IMR-90 (cell line): ENCODE measurements at regions not wholly inside any gene's neighbourhood (a gene's known extent, or its start where the extent isn't known, plus 50 kb on each side); places are given as distances from the start of the nearest gene placed in this dataset.

Experiments used
- ATAC-seq: fragments of 200-7000 bp; cut with Tn5 transposase; 2 replicates; pipeline ENCODE4 v1.9.1; 2020; ENCODE audit warnings: low read depth, mild to moderate bottlenecking, moderate library complexity
- BruUV-seq: library from RNA; stranded (reverse); fragments of 400-500 nt; replicated peaks from 2 replicates; lab custom pipeline; 2021; lab: Mats Ljungman, UMichigan
- CTCF ChIA-PET: fragments of 300-600 bp; formaldehyde crosslinking; extraction: SDS; loops from one replicate; lab custom pipeline; 2021; ENCODE audit warnings: antibody characterized with exemption; lab: Yijun Ruan, JAX
- POLR2A ChIA-PET: fragments of 300-600 bp; sonication (Branson Sonifier 250); formaldehyde crosslinking; loops from one replicate; lab custom pipeline; 2022; ENCODE audit warnings: antibody characterized with exemption; ENCODE audit not compliant: unreplicated experiment; lab: Charles Lee
- DNase-seq: peaks from one replicate; pipeline ENCODE4 v3.0.0; 2013
- H2AFZ ChIP-seq: replicated peaks from 2 replicates; pipeline ENCODE3; 2013; ENCODE audit warnings: low read length, mild to moderate bottlenecking; ENCODE audit not compliant: poor library complexity
- H2AK5ac ChIP-seq: 2 replicates; pipeline ENCODE4 v1.6.1; 2013; ENCODE audit warnings: low read depth, low read length, inconsistent platforms
- H2AK9ac ChIP-seq: replicated peaks from 2 replicates; pipeline ENCODE3; 2013; ENCODE audit warnings: mild to moderate bottlenecking, low read depth, low read length, moderate library complexity; ENCODE audit not compliant: poor library complexity
- H2BK120ac ChIP-seq: 2 replicates; pipeline ENCODE4 v1.6.1; 2013; ENCODE audit warnings: low read depth, low read length, inconsistent platforms
- H2BK15ac ChIP-seq: 3 replicates; pipeline ENCODE4 v1.6.1; 2013; ENCODE audit warnings: low read depth, low read length, inconsistent platforms
- H2BK20ac ChIP-seq: 2 replicates; pipeline ENCODE4 v1.6.1; 2013; ENCODE audit warnings: low read depth, mild to moderate bottlenecking, inconsistent platforms, low read length, moderate library complexity
- H2BK5ac ChIP-seq: 2 replicates; pipeline ENCODE4 v1.6.1; 2013; ENCODE audit warnings: mild to moderate bottlenecking, low read depth, low read length, inconsistent platforms; ENCODE audit not compliant: poor library complexity, severe bottlenecking
- H3K14ac ChIP-seq: replicated peaks from 2 replicates; pipeline ENCODE4 v1.6.1; 2013; ENCODE audit warnings: low read depth, low read length, inconsistent platforms
- H3K18ac ChIP-seq: 2 replicates; pipeline ENCODE4 v1.6.1; 2013; ENCODE audit warnings: low read depth, low read length, control low read depth
- H3K23ac ChIP-seq: 2 replicates; pipeline ENCODE4 v1.6.1; 2013; ENCODE audit warnings: low read depth, low read length, inconsistent platforms
- H3K27ac ChIP-seq: 2 replicates; pipeline ENCODE4 v1.5.1; 2013; ENCODE audit warnings: mild to moderate bottlenecking, control low read depth, low read length; ENCODE audit not compliant: insufficient read depth
- H3K27me3 ChIP-seq: 2 replicates; pipeline ENCODE4 v1.6.1; 2013; ENCODE audit warnings: low read length; ENCODE audit not compliant: control insufficient read depth, insufficient read depth
- H3K36me3 ChIP-seq: 2 replicates; pipeline ENCODE4 v1.6.1; 2013; ENCODE audit warnings: low read length, mixed read lengths; ENCODE audit not compliant: control insufficient read depth, insufficient read depth
- H3K4ac ChIP-seq: 2 replicates; pipeline ENCODE4 v1.6.1; 2013; ENCODE audit warnings: low read depth, low read length, inconsistent platforms
- H3K4me1 ChIP-seq: 2 replicates; pipeline ENCODE4 v1.6.1; 2013; ENCODE audit warnings: low read length, mixed read lengths; ENCODE audit not compliant: control insufficient read depth, insufficient read depth
- H3K4me2 ChIP-seq: 2 replicates; pipeline ENCODE4 v1.6.1; 2013; ENCODE audit warnings: low read depth, mild to moderate bottlenecking, control low read depth, low read length, moderate library complexity
- H3K4me3 ChIP-seq: 2 replicates; pipeline ENCODE4 v1.5.1; 2013; ENCODE audit warnings: low read depth, mild to moderate bottlenecking, control low read depth, low read length, moderate library complexity; ENCODE audit not compliant: insufficient read depth
- H3K56ac ChIP-seq: 2 replicates; pipeline ENCODE4 v1.6.1; 2013; ENCODE audit warnings: low read length, inconsistent platforms; ENCODE audit not compliant: insufficient read depth; ENCODE audit errors: extremely low read depth
- H3K79me1 ChIP-seq, 2 experiments: 2 replicates each; pipeline ENCODE4 v1.6.1; 2013; ENCODE audit warnings: low read length in 2 of 2, inconsistent platforms in 1 of 2, low read depth in 1 of 2
- H3K9ac ChIP-seq: 2 replicates; pipeline ENCODE4 v1.6.1; 2013; ENCODE audit warnings: low read depth, low read length, control low read depth
- H3K9me1 ChIP-seq: 2 replicates; pipeline ENCODE4 v1.6.1; 2013; ENCODE audit warnings: low read length, inconsistent platforms; ENCODE audit not compliant: insufficient read depth
- H3K9me3 ChIP-seq: 2 replicates; pipeline ENCODE4 v1.6.1; 2013; ENCODE audit warnings: low read length; ENCODE audit not compliant: control insufficient read depth, insufficient read depth
- H4K20me1 ChIP-seq: 2 replicates; pipeline ENCODE4 v1.6.1; 2013; ENCODE audit warnings: low read length, inconsistent platforms; ENCODE audit not compliant: insufficient read depth
- H4K5ac ChIP-seq: 2 replicates; pipeline ENCODE4 v1.6.1; 2013; ENCODE audit warnings: mild to moderate bottlenecking, low read depth, low read length, control low read depth
- H4K8ac ChIP-seq, 2 experiments: 2 replicates each; pipeline ENCODE4 v1.6.1; 2013; ENCODE audit warnings: low read depth in 2 of 2, low read length in 2 of 2, control low read depth in 1 of 2, inconsistent platforms in 1 of 2
- H4K91ac ChIP-seq: 2 replicates; pipeline ENCODE4 v1.6.1; 2013; ENCODE audit warnings: low read depth, low read length, inconsistent platforms; ENCODE audit not compliant: insufficient read depth
- CEBPB ChIP-seq: IDR thresholded peaks from 2 replicates; pipeline ENCODE4 v1.6.1; 2012; ENCODE audit warnings: low read depth, low read length, improper control_type of control experiment
- CTCF ChIP-seq: conservative IDR thresholded peaks from 2 replicates; pipeline ENCODE4 v1.5.1; 2012; ENCODE audit warnings: mild to moderate bottlenecking, low read depth, low read length, improper control_type of control experiment
- ELK1 ChIP-seq: fragments of 150-350 bp; IDR thresholded peaks from 2 replicates; pipeline ENCODE4 v1.6.1; 2016; ENCODE audit warnings: low read depth, mild to moderate bottlenecking, low read length, moderate library complexity, borderline replicate concordance
- MAFK ChIP-seq: IDR thresholded peaks from 2 replicates; pipeline ENCODE4 v1.6.1; 2012; ENCODE audit warnings: low read depth, low read length, improper control_type of control experiment
- MAZ ChIP-seq: IDR thresholded peaks from 2 replicates; pipeline ENCODE4 v1.6.1; 2012; ENCODE audit warnings: low read depth, mild to moderate bottlenecking, low read length, improper control_type of control experiment, moderate library complexity, borderline replicate concordance
- MXI1 ChIP-seq: IDR thresholded peaks from 2 replicates; pipeline ENCODE4 v1.6.1; 2012; ENCODE audit warnings: low read depth, mild to moderate bottlenecking, low read length, moderate library complexity, borderline replicate concordance
- POLR2A ChIP-seq: IDR thresholded peaks from 2 replicates; pipeline ENCODE4 v1.6.1; 2012; ENCODE audit warnings: mild to moderate bottlenecking, low read depth, low read length
- RAD21 ChIP-seq: IDR thresholded peaks from 2 replicates; pipeline ENCODE4 v1.6.1; 2012; ENCODE audit warnings: low read length, improper control_type of control experiment
- RFX5 ChIP-seq: IDR thresholded peaks from 2 replicates; pipeline ENCODE4 v1.8.0; 2012; ENCODE audit warnings: low read depth, mild to moderate bottlenecking, low read length, moderate library complexity
- WGBS, 2 experiments: methylation state at CpG; one replicate each; pipeline versions ENCODE4 v1.1.5 to v1.1.7; 2013; ENCODE audit warnings: missing lambda C conversion rate in 2 of 2; ENCODE audit not compliant: insufficient read length in 1 of 2; ENCODE audit errors: extremely low coverage in 2 of 2; 5-methylcytosine and 5-hydroxymethylcytosine counted together
- dilution Hi-C: fragments of 300-500 bp; cut with HindIII; formaldehyde crosslinking; loops from one replicate; pipeline ENCODE4 v1.14.3; 2018; ENCODE audit warnings: low sequenced_read_pairs; ENCODE audit not compliant: unreplicated experiment
- in situ Hi-C: fragments of 300-500 bp; cut with MboI; formaldehyde crosslinking; loops from 3 replicates; pipeline ENCODE4 v1.14.3; 2019; ENCODE audit warnings: low sequenced_read_pairs, inconsistent platforms, mixed read lengths
- intact Hi-C: fragments of 100-400 bp; cut with micrococcal nuclease; formaldehyde crosslinking; loops from 2 replicates; pipeline ENCODE4 v1.10.0; 2022

- POLR2A ChIA-PET = no interaction called here
- no peaks in the 10 kb centered on the region for H3K27me3 ChIP-seq
- dilution Hi-C loops = no loop called here
- H3K9ac ChIP-seq = no peak overlapping the region
- no peak overlapping the region for H2BK15ac ChIP-seq
- H2BK120ac ChIP-seq = no peak overlapping the region
- H2AFZ ChIP-seq = no peak overlapping the region
- intact Hi-C loops = no loop called here
- CTCF ChIA-PET = no interaction called here
- H4K20me1 ChIP-seq = no peaks in the 10 kb centered on the region
- no peak overlapping the region for H4K8ac ChIP-seq
- in situ Hi-C loops = no loop called here
- no peak overlapping the region for H4K5ac ChIP-seq
- H3K4me1 ChIP-seq = no peaks in the 10 kb centered on the region
- no peak overlapping the region for H3K27ac ChIP-seq
- H3K4me3 ChIP-seq = no peak overlapping the region
- BruUV-seq = no TSS peak
- WGBS, 2 experiments = no CpG with 5 or more reads among the region's 2 CpGs
- no peak overlapping the region for H3K56ac ChIP-seq
- H3K79me1 ChIP-seq = no peaks in the 10 kb centered on the region
- ATAC-seq = no peak
- no peak overlapping the region for H3K14ac ChIP-seq
- no peak overlapping the region for H3K23ac ChIP-seq
- no peak overlapping the region for H3K4me2 ChIP-seq
- no peak overlapping the region for H2BK5ac ChIP-seq
- no peak overlapping the region for H2AK5ac ChIP-seq
- no peak overlapping the region for H2AK9ac ChIP-seq
- no peaks in the 10 kb centered on the region for H3K9me3 ChIP-seq
- no peaks in the 10 kb centered on the region for H3K9me1 ChIP-seq
- DNase-seq = no peak
- TF ChIP-seq RAD21 (no peak), MAZ (no peak), POLR2A (no peak), RFX5 (no peak), ELK1 (no peak), CEBPB (no peak), MXI1 (no peak), MAFK (no peak), CTCF (no peak)
- no peak overlapping the region for H3K4ac ChIP-seq
- no peak overlapping the region for H3K18ac ChIP-seq
- H4K91ac ChIP-seq = no peak overlapping the region
- H2BK20ac ChIP-seq = no peak overlapping the region
- H3K36me3 ChIP-seq = no peaks in the 10 kb centered on the region
Measured at GRCh38 chr7:7080802-7081201, 101.5 kb upstream of the C1GALT1 start.
